ENCODE measurements at regions not wholly inside any gene's neighbourhood (a gene's known extent, or its start where the extent isn't known, plus 50 kb on each side); places are given as distances from the start of the nearest gene placed in this dataset.

GRCh38 chr11:42465623-42466022 lies 846.2 kb upstream of the API5 start:
- H3K27ac ChIP-seq (ENCODE audit: insufficient read depth, low read depth, low read length) = no peak overlapping the region
- ChIA-PET POLR2A (no interaction called here), CTCF (no interaction called here)
- H3K79me2 ChIP-seq (ENCODE audit: control insufficient read depth, insufficient read depth, low read length) = no peaks in the 10 kb centered on the region
- H3K4me2 ChIP-seq (ENCODE audit: insufficient read depth, low read length) = no peak overlapping the region
- no peak overlapping the region for H3K9ac ChIP-seq (replicated peaks; ENCODE audit: extremely low read depth, insufficient read depth, low read length)
- H3K27me3 ChIP-seq (ENCODE audit: control insufficient read depth in 2 of 2, insufficient read depth in 2 of 2, low read length in 2 of 2) = no peaks in the 10 kb centered on the region
- dilution Hi-C loops (cut with MboI; ENCODE audit: extremely low pct_ligation_motif_present, low sequenced_read_pairs) (no loop called here), intact Hi-C loops (cut with micrococcal nuclease) (no loop called here)
- TF ChIP-seq JUN (IDR thresholded peaks at IDR 0.05; ENCODE audit: borderline replicate concordance, insufficient read depth, insufficient read length, low read depth) (no peak), MAX (IDR thresholded peaks at IDR 0.05; ENCODE audit: insufficient read depth, insufficient read length) (no peak), POLR2A (IDR thresholded peaks at IDR 0.05; ENCODE audit: low read depth, low read length) (no peak), GATA2 (IDR thresholded peaks at IDR 0.05; ENCODE audit: insufficient read depth, insufficient read length, low read depth, low read length) (no peak), EZH2 (IDR thresholded peaks at IDR 0.05; ENCODE audit: borderline replicate concordance, low read depth, low read length, severe bottlenecking) (no peak), FOS (IDR thresholded peaks at IDR 0.05; ENCODE audit: borderline replicate concordance, insufficient read depth, low read length) (no peak), POLR2AphosphoS5 (IDR thresholded peaks at IDR 0.05; ENCODE audit: insufficient read depth, low read depth, low read length) (no peak), MYC (IDR thresholded peaks at IDR 0.05; ENCODE audit: low read depth, low read length) (no peak)
- TF ChIP-seq, protein P1, sequence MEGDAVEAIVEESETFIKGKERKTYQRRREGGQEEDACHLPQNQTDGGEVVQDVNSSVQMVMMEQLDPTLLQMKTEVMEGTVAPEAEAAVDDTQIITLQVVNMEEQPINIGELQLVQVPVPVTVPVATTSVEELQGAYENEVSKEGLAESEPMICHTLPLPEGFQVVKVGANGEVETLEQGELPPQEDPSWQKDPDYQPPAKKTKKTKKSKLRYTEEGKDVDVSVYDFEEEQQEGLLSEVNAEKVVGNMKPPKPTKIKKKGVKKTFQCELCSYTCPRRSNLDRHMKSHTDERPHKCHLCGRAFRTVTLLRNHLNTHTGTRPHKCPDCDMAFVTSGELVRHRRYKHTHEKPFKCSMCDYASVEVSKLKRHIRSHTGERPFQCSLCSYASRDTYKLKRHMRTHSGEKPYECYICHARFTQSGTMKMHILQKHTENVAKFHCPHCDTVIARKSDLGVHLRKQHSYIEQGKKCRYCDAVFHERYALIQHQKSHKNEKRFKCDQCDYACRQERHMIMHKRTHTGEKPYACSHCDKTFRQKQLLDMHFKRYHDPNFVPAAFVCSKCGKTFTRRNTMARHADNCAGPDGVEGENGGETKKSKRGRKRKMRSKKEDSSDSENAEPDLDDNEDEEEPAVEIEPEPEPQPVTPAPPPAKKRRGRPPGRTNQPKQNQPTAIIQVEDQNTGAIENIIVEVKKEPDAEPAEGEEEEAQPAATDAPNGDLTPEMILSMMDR (IDR thresholded peaks at IDR 0.05; ENCODE audit: extremely low read depth in 1 of 2, insufficient read depth in 1 of 2, low read depth in 1 of 2, low read length in 2 of 2) = no peak
- H2AFZ ChIP-seq (ENCODE audit: low read depth, low read length) = no peak overlapping the region
- FAIRE-seq (no peak), DNase-seq (ENCODE audit: low read depth, low spot score) (no peak)
- H4K20me1 ChIP-seq (replicated peaks; ENCODE audit: control insufficient read depth, extremely low read depth, insufficient read depth, low read length) = no peaks in the 10 kb centered on the region
- H3K4me1 ChIP-seq (ENCODE audit: control insufficient read depth, extremely low read depth, insufficient read depth, low read length) = peaks cover 6% of the 10 kb centered on the region
- BruUV-seq (replicated peaks) = no TSS peak
- no peaks in the 10 kb centered on the region for H3K9me1 ChIP-seq (replicated peaks; ENCODE audit: control insufficient read depth, extremely low read depth, insufficient read depth, low read length)
- H3K4me3 ChIP-seq (replicated peaks in 1 of 3; ENCODE audit: insufficient read depth in 1 of 3, low read depth in 1 of 3, low read length in 3 of 3) = no peak overlapping the region
- no peaks in the 10 kb centered on the region for H3K36me3 ChIP-seq (ENCODE audit: control insufficient read depth in 2 of 2, extremely low read depth in 1 of 2, insufficient read depth in 2 of 2, low read length in 2 of 2)
- H3K9me3 ChIP-seq (replicated peaks; ENCODE audit: control insufficient read depth, insufficient read depth, low read length) = no peaks in the 10 kb centered on the region

Measured in endothelial cell of umbilical vein (primary cell).